Choroid plexus epithelial cell (primary cell): ENCODE measurements at regions not wholly inside any gene's neighbourhood (a gene's known extent, or its start where the extent isn't known, plus 50 kb on each side); places are given as distances from the start of the nearest gene placed in this dataset.

Source experiments
- DNase-seq: peaks from one replicate; pipeline ENCODE4 v3.0.0-alpha.2; 2010; ENCODE audit warnings: low read depth
- H3K4me3 ChIP-seq: 2 replicates; pipeline ENCODE4 v1.5.1; 2011; ENCODE audit warnings: low read depth, mild to moderate bottlenecking, control low read depth, low read length, moderate library complexity
- CTCF ChIP-seq: conservative IDR thresholded peaks from 2 replicates; pipeline ENCODE4 v1.5.1; 2011; ENCODE audit warnings: low read depth, mild to moderate bottlenecking, control low read depth, inconsistent platforms, low read length, moderate library complexity

DNA sequence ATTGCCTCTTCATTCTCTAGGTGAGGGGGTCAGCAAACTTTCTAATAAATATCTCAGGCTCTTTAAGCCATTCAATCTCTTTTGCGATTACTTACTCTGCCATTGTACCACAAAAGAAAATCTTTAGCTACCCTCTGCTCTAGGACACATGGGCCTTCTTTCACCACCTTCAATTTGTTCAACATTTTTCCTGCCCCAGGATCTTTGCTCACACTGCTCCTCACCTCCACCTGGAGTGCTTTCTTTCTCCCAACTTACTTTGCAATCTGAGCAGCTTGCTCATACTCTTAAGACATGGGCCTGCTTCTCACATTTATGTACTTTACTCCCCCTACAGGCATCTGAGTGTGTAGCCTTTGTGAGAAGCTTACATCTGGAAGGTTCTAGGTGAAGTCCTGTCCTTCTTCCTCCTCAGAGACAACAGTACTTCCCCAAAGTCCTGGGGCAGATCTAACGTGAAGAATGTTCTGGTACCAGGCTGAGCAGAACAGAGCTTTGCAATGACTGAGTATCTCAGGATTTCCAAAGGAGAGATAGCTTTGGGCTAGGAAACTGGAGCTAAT is 55.0 kb upstream of the PRDM5 start:
- peak; percentile 86 for DNase-seq
- no peak overlapping the region for H3K4me3 ChIP-seq
- TF ChIP-seq CTCF, result peak; percentile 81

- no peak for TF ChIP-seq CTCF
- DNase-seq, result no peak
Measured at GRCh38 chr4:120973207-120973606, 50.7 kb upstream of the PRDM5 start.

More at GRCh38 chr4:120973207-120973606, 50.7 kb upstream of the PRDM5 start:
- no peak overlapping the region for H3K4me3 ChIP-seq
